HPDE6-E6E7 (cell line): ENCODE measurements at regions not wholly inside any gene's neighbourhood (a gene's known extent, or its start where the extent isn't known, plus 50 kb on each side); places are given as distances from the start of the nearest gene placed in this dataset.
"Not testable (repeated sequence)": the region's sequence is repeated elsewhere in the genome, so short reads cannot be mapped to it uniquely, and the experiment has no call there.

Experiments
- DNase-seq: peaks from one replicate; pipeline ENCODE4 v3.0.0; 2011; ENCODE audit warnings: missing footprints; ENCODE audit errors: extremely low spot score

DNA sequence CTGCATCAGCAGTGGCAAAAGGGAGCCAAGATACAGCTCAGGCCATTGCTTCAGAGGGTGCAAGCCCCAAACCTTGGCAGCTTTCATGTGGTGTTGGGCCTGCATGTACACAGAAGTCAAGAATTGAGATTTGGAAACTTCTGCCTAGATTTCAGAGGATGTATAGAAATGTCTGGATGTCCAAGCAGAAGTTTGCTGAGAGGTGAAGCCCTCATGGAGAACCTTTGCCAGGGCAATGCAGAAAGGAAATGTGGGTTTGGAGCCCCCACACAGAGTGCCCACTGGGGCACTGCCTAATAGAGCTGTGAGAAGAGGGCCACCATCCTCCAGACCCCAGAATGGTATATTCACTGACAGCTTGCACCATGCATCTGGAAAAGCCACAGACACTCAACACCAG is 51.3 kb upstream of the DCLK2 start:
- not testable (repeated sequence) for DNase-seq
